Medulla oblongata (tissue), 1 donor: ENCODE measurements at regions not wholly inside any gene's neighbourhood (a gene's known extent, or its start where the extent isn't known, plus 50 kb on each side); places are given as distances from the start of the nearest gene placed in this dataset.

Source experiments
- DNase-seq: peaks from one replicate; pipeline ENCODE4 v3.0.0-alpha.2; 2015; ENCODE audit errors: extremely low spot score

GRCh38 chr12:113521708-113522107 lies 50.0 kb upstream of the LHX5 start:
- no peak for DNase-seq
